ENCODE measurements at regions not wholly inside any gene's neighbourhood (a gene's known extent, or its start where the extent isn't known, plus 50 kb on each side); places are given as distances from the start of the nearest gene placed in this dataset.
"Not testable (repeated sequence)": the region's sequence is repeated elsewhere in the genome, so short reads cannot be mapped to it uniquely, and the experiment has no call there.

- DNase-seq (ENCODE audit: low spot score) = no peak
These were observed 420.5 kb upstream of the TECRL start for GRCh38 chr4:64829749-64830148.

GRCh38 chr4:64824591-64824990 is 415.3 kb upstream of the TECRL start:
- DNase-seq (ENCODE audit: low spot score) = no peak

GRCh38 chr4:64822405-64822804 is 413.2 kb upstream of the TECRL start:
- DNase-seq (ENCODE audit: low spot score) = no peak

- DNase-seq (ENCODE audit: low spot score) = no peak
These were observed 412.1 kb upstream of the TECRL start for GRCh38 chr4:64821219-64821976.

GRCh38 chr4:64814616-64815015 is 405.4 kb upstream of the TECRL start:
- no peak for DNase-seq (ENCODE audit: low spot score)

- DNase-seq (ENCODE audit: low spot score) = no peak
These were observed 398.6 kb upstream of the TECRL start for GRCh38 chr4:64807821-64808220.

- DNase-seq (ENCODE audit: low spot score) = no peak
These were observed 390.5 kb upstream of the TECRL start for GRCh38 chr4:64799751-64800150.

GRCh38 chr4:64798828-64799227 is 389.6 kb upstream of the TECRL start:
- DNase-seq (ENCODE audit: low spot score) = not testable (repeated sequence)

GRCh38 chr4:64796581-64796980 is 387.3 kb upstream of the TECRL start:
- no peak for DNase-seq (ENCODE audit: low spot score)

GRCh38 chr4:64784125-64784524 is 374.9 kb upstream of the TECRL start:
- DNase-seq (ENCODE audit: low spot score) = no peak

GRCh38 chr4:64781737-64782326 is 372.6 kb upstream of the TECRL start:
- DNase-seq (ENCODE audit: low spot score) = no peak

- DNase-seq (ENCODE audit: low spot score) = no peak
These were observed 371.4 kb upstream of the TECRL start for GRCh38 chr4:64780664-64781063.

GRCh38 chr4:64777286-64777685 is 368.0 kb upstream of the TECRL start:
- no peak for DNase-seq (ENCODE audit: low spot score)

- no peak for DNase-seq (ENCODE audit: low spot score)
These were observed 367.6 kb upstream of the TECRL start for GRCh38 chr4:64776820-64777219.

GRCh38 chr4:64774626-64775025 is 365.4 kb upstream of the TECRL start:
- DNase-seq (ENCODE audit: low spot score) = no peak

- no peak for DNase-seq (ENCODE audit: low spot score)
These were observed 361.9 kb upstream of the TECRL start for GRCh38 chr4:64771149-64771548.

- no peak for DNase-seq (ENCODE audit: low spot score)
These were observed 358.3 kb upstream of the TECRL start for GRCh38 chr4:64767547-64767946.

GRCh38 chr4:64766565-64766964 is 357.3 kb upstream of the TECRL start:
- DNase-seq (ENCODE audit: low spot score) = no peak

GRCh38 chr4:64756016-64756415 is 346.8 kb upstream of the TECRL start:
- no peak for DNase-seq (ENCODE audit: low spot score)

- DNase-seq (ENCODE audit: low spot score) = no peak
These were observed 338.9 kb upstream of the TECRL start for GRCh38 chr4:64747919-64748715.

GRCh38 chr4:64738240-64738639 is 329.0 kb upstream of the TECRL start:
- no peak for DNase-seq (ENCODE audit: low spot score)

- not testable (repeated sequence) for DNase-seq (ENCODE audit: low spot score)
These were observed 328.5 kb upstream of the TECRL start for GRCh38 chr4:64737854-64738138.
